GM13976 (cell line): ENCODE measurements at regions not wholly inside any gene's neighbourhood (a gene's known extent, or its start where the extent isn't known, plus 50 kb on each side); places are given as distances from the start of the nearest gene placed in this dataset.

Experiments used
- DNase-seq: peaks from one replicate; pipeline ENCODE4 v3.0.0; 2012; ENCODE audit warnings: low spot score
- CTCF ChIP-seq: IDR thresholded peaks from 2 replicates; pipeline ENCODE4 v1.5.1; 2012; ENCODE audit warnings: borderline replicate concordance, mild to moderate bottlenecking; ENCODE audit not compliant: insufficient read depth; ENCODE audit errors: extremely low read depth, missing control alignments, control extremely low read depth
- in situ Hi-C: fragments of 300-500 bp; cut with MboI; formaldehyde crosslinking; loops from one replicate; pipeline ENCODE4 v1.12.0; 2022; ENCODE audit warnings: low sequenced_read_pairs, mixed read lengths, inconsistent platforms; ENCODE audit not compliant: unreplicated experiment

GRCh38 chr15:46618984-46619383 lies 984.2 kb downstream of the SQOR start:
- in situ Hi-C loops, result no loop called here
- TF ChIP-seq CTCF, result no peak
- DNase-seq, result no peak

- no peak for DNase-seq
- in situ Hi-C loops, result no loop called here
- TF ChIP-seq CTCF, result no peak
Observed at GRCh38 chr15:46620392-46621013, 985.7 kb downstream of the SQOR start.

- DNase-seq, result no peak
- TF ChIP-seq CTCF, result no peak
- in situ Hi-C loops, result no loop called here
Observed at GRCh38 chr15:46622851-46623250, 988.0 kb downstream of the SQOR start.

GRCh38 chr15:46636206-46636605 lies 1001.4 kb downstream of the SQOR start:
- in situ Hi-C loops, result no loop called here
- TF ChIP-seq CTCF, result no peak
- no peak for DNase-seq

- no peak for DNase-seq
- in situ Hi-C loops, result no loop called here
- no peak for TF ChIP-seq CTCF
Observed at GRCh38 chr15:46644501-46645481, 1010.0 kb downstream of the SQOR start.

- TF ChIP-seq CTCF, result no peak
- DNase-seq, result no peak
- in situ Hi-C loops, result no loop called here
Observed at GRCh38 chr15:46646490-46646889, 1011.7 kb downstream of the SQOR start.
